ENCODE measurements at regions not wholly inside any gene's neighbourhood (a gene's known extent, or its start where the extent isn't known, plus 50 kb on each side); places are given as distances from the start of the nearest gene placed in this dataset.

DNA sequence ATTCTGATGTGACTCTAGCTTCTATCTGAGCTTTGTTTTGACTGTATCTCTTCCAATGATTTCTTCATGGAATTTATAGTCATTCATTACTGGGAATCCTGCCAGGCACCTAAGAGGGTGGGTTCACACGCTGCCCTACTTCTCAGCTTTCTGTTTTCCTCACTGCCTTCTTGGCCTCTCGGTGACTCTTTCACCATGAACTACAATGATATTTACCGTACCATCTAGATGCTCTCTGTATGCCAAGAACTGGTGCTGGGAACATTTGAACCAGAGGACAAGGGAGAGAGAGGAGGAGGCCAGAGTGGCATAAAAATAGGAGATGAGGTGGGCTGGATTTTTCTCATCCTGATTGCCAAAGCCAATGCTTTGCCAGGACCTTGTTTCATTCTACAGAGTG, 280.0 kb upstream of the P2RY1 start:
- TF ChIP-seq, protein P1, sequence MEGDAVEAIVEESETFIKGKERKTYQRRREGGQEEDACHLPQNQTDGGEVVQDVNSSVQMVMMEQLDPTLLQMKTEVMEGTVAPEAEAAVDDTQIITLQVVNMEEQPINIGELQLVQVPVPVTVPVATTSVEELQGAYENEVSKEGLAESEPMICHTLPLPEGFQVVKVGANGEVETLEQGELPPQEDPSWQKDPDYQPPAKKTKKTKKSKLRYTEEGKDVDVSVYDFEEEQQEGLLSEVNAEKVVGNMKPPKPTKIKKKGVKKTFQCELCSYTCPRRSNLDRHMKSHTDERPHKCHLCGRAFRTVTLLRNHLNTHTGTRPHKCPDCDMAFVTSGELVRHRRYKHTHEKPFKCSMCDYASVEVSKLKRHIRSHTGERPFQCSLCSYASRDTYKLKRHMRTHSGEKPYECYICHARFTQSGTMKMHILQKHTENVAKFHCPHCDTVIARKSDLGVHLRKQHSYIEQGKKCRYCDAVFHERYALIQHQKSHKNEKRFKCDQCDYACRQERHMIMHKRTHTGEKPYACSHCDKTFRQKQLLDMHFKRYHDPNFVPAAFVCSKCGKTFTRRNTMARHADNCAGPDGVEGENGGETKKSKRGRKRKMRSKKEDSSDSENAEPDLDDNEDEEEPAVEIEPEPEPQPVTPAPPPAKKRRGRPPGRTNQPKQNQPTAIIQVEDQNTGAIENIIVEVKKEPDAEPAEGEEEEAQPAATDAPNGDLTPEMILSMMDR (IDR thresholded peaks at IDR 0.05; ENCODE audit: insufficient read depth, low read depth, low read length): no peak
- DNase-seq (ENCODE audit: low read depth): peak; percentile 73
- no peak overlapping the region for H3K4me3 ChIP-seq (ENCODE audit: low read depth, low read length)

DNA sequence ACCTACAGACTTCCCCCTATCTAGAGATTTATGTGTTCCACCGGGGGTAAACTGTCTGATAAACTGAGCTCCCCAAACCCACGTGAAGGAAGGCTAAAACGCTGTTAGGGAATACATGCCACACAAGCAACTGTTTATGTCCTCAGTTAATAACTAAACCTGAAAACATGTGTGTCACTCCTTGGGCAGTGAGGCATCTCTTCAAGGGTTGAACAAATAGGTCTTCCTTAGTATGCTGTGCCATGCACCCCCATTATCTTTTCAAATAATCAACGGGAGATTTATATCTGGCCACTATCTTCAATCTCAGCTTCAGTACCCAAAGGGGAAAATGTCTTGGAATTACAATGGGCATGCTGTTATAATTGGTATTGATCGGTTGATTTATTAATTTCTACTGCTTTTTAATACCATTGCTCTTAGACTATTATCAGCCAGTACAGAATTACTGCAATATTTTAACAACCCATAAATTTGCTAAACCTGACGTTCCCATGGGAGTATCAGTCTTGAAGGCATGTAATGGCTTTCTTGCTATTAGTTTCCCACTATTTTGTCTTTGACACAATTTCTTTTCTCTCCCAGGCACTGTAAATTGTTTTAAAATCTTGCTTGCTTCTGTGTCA, 279.2 kb upstream of the P2RY1 start:
- no peak for DNase-seq (ENCODE audit: low read depth)
- TF ChIP-seq, protein P1 (IDR thresholded peaks at IDR 0.05; ENCODE audit: insufficient read depth, low read depth, low read length): no peak
- no peak overlapping the region for H3K4me3 ChIP-seq (ENCODE audit: low read depth, low read length)

DNA sequence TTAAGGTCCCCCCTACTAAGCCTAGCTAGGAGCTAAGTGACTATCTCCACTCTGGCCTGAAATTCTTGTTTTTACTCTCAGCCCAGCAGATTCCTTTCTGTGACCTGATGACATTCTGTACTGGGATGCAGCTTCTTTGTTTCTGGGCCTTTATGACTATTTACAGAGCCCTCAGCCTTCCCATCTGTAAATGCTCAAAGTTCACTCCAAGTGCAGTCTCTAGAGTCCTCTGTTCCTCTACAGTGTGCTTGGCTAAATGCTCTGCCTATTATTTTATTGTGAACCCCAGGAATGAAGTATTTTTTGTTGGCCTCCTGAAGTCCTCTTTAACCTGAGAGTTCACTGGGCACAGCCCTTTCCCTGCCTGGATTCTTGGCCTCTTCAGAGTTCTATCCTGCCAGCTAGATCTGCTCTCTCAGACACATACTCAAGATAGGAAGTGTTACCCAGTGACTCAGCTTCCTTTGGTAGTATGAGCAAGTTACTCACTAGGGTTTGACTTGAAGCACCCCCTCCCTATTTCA, 278.1 kb upstream of the P2RY1 start:
- TF ChIP-seq, protein P1 (IDR thresholded peaks at IDR 0.05; ENCODE audit: insufficient read depth, low read depth, low read length): no peak
- peak; percentile 82 for DNase-seq (ENCODE audit: low read depth)

DNA sequence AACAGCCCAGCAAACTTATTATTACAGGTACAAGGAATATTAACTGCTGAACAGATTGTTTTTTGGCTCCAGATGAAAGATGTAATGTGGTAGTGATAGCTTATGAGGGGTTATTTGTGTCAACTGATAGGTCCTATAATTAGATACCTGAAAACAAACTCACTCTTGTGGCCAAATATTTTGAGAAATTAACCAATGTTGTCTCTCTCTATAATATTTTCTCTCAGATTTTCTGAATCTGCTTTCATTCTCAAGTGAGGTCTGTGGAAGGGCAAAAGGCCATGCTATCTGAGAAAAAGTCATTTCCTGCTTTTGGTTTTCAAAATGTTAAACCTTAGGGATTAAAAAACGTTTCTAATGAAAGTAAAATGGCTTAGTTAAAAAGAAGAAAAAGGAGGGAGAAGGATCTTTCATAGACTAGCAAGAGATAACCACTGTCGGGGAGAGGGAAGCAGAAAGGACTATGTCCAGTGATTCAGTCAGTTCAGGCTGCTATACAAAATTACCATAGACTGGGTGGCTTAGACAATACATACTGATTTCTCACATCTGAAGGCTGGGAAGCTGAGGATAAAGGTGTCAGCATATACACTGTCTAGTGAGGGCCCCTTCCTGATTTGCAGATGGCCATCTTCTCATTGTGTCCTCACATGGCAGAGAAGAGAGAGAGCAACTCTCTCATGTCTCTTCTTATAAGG, 277.5 kb upstream of the P2RY1 start:
- DNase-seq (ENCODE audit: low read depth): peak; percentile 8
- TF ChIP-seq, protein P1 (IDR thresholded peaks at IDR 0.05; ENCODE audit: insufficient read depth, low read depth, low read length): no peak
- no peak overlapping the region for H3K4me3 ChIP-seq (ENCODE audit: low read depth, low read length)

More for the DNA sequence above, 278.1 kb upstream of the P2RY1 start:
- no peak overlapping the region for H3K4me3 ChIP-seq (ENCODE audit: low read depth, low read length)

DNA sequence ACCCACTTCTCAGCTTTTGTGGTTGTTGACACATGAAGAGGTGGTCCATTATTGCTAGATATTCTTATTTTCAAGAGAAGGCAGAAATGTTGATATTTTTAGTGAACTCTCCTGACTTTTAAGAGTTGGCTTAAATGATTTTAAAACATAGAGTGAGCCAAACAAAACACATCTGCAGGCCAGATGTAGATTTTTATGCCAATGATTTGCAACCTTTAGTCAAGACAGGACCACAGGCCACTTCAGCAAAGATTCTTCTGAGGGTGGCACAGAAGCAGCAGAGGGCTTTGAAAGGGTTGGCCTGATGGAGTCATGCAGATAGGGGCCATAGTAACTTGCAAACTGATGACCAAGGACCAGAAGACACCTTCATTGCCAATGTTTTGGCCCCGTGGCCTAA, 276.5 kb upstream of the P2RY1 start:
- TF ChIP-seq, protein P1 (IDR thresholded peaks at IDR 0.05; ENCODE audit: insufficient read depth, low read depth, low read length): no peak
- no peak overlapping the region for H3K4me3 ChIP-seq (ENCODE audit: low read depth, low read length)
- DNase-seq (ENCODE audit: low read depth): peak; percentile 67

DNA sequence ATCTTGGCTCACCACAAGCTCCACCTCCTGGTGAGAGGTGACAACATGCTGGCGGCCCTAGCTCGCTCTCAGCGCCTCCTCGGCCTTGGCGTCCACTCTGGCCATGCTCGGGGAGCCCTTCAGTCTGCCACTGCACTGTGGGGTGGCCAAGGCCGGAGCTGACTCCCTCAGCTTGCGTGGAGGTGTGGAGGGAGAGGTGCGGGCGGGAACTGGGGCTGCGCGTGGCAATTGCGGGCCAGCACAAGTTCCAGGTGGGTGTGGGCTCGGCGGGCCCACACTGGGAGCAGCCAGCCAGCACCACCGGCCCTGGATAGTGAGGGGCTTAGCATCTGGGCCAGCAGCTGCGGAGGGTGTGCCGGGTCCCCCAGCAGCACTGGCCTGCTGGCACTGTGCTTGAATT, 275.7 kb upstream of the P2RY1 start:
- no peak for DNase-seq (ENCODE audit: low read depth)
- TF ChIP-seq, protein P1 (IDR thresholded peaks at IDR 0.05; ENCODE audit: insufficient read depth, low read depth, low read length): no peak
- H3K4me3 ChIP-seq (ENCODE audit: low read depth, low read length): no peak overlapping the region

Data from fibroblast of villous mesenchyme (primary cell).